K562 (cell line): ENCODE measurements at regions not wholly inside any gene's neighbourhood (a gene's known extent, or its start where the extent isn't known, plus 50 kb on each side); places are given as distances from the start of the nearest gene placed in this dataset.

ENCODE experiments used
- ATAC-seq: fragments of 200-7000 bp; cut with Tn5 transposase; 3 replicates; pipeline ENCODE4 v1.9.1; 2020; ENCODE audit warnings: moderate library complexity
- BruUV-seq: library from RNA; stranded (reverse); fragments of 400-500 nt; replicated peaks from 2 replicates; lab custom pipeline; 2021; lab: Mats Ljungman, UMichigan
- CTCF ChIA-PET: fragments of 300-600 bp; formaldehyde crosslinking; extraction: SDS; loops from one replicate; lab custom pipeline; 2021; ENCODE audit warnings: low intra/inter-chr PET ratio; lab: Yijun Ruan, JAX
- POLR2A ChIA-PET: fragments of 300-600, 350-650 bp; sonication (Branson Sonifier 250); formaldehyde crosslinking; extraction: SDS; loops from one replicate; lab custom pipeline; 2021; ENCODE audit warnings: antibody characterized with exemption, inconsistent platforms; lab: Yijun Ruan, JAX
- DNase-seq, 4 experiments: peaks; one replicate each; pipeline versions ENCODE4 v3.0.0 to v3.0.0-alpha.2; 2011 to 2018; ENCODE audit warnings: low spot score in 3 of 4, mixed read lengths in 3 of 4; ENCODE audit errors: extremely low read depth in 1 of 4
- FAIRE-seq: peaks from 2 replicates; lab custom pipeline; 2011; peaks lifted over from hg19 to GRCh38; lab: Jason Lieb, UNC
- H2AFZ ChIP-seq: 2 replicates; pipeline ENCODE4 v1.6.0; 2011; ENCODE audit warnings: low read depth, low read length, control low read depth, inconsistent platforms
- H3K27ac ChIP-seq: fragments of 200-600 bp; 3 replicates; pipeline ENCODE4 v1.8.0; 2011; ENCODE audit warnings: low read depth, mild to moderate bottlenecking, control low read depth, inconsistent platforms, low read length, moderate library complexity, mixed read lengths; ENCODE audit errors: extremely low read depth
- H3K27me3 ChIP-seq, 2 experiments: fragments of 300-600 bp in 1 of 2; 2 replicates in 1 of 2; 3 replicates in 1 of 2; pipeline versions ENCODE4 v1.6.0 to v1.8.0; 2011; ENCODE audit warnings: inconsistent platforms in 2 of 2, low read length in 2 of 2, mild to moderate bottlenecking in 1 of 2, mixed read lengths in 1 of 2, moderate library complexity in 1 of 2; ENCODE audit not compliant: control insufficient read depth in 2 of 2, insufficient read depth in 2 of 2
- H3K36me3 ChIP-seq: fragments of 300-600 bp; 3 replicates; pipeline ENCODE4 v1.8.0; 2011; ENCODE audit warnings: mild to moderate bottlenecking, low read length, inconsistent platforms; ENCODE audit not compliant: control insufficient read depth, insufficient read depth
- H3K4me1 ChIP-seq, 2 experiments: fragments of 200-600 bp in 1 of 2; replicated peaks in 1 of 2; 2 replicates in 1 of 2; 3 replicates in 1 of 2; pipeline versions ENCODE4 v1.5.1 to v1.8.0; 2011; ENCODE audit warnings: inconsistent platforms in 2 of 2, low read length in 2 of 2, mild to moderate bottlenecking in 1 of 2, mixed read lengths in 1 of 2, moderate library complexity in 1 of 2; ENCODE audit not compliant: control insufficient read depth in 2 of 2, insufficient read depth in 2 of 2
- H3K4me2 ChIP-seq: 2 replicates; pipeline ENCODE4 v1.6.1; 2011; ENCODE audit warnings: low read length, control low read depth, inconsistent platforms, mixed read lengths; ENCODE audit not compliant: insufficient read depth
- H3K4me3 ChIP-seq: fragments of 200-600 bp; sonication (generic), shearing (Covaris generic); 2 replicates; pipeline ENCODE4 v1.5.1; 2016; ENCODE audit warnings: control low read depth, inconsistent platforms
- H3K79me2 ChIP-seq: fragments of 200-600 bp; 3 replicates; pipeline ENCODE4 v1.8.0; 2011; ENCODE audit warnings: low read length, inconsistent platforms; ENCODE audit not compliant: control insufficient read depth, insufficient read depth
- H3K9ac ChIP-seq, 2 experiments: 2 replicates each; pipeline versions ENCODE4 v1.6.0 to v1.6.1; 2011; ENCODE audit warnings: low read depth in 2 of 2, low read length in 2 of 2, control low read depth in 1 of 2, inconsistent platforms in 1 of 2, mild to moderate bottlenecking in 1 of 2, mixed read lengths in 1 of 2; ENCODE audit not compliant: insufficient read depth in 1 of 2
- H3K9me1 ChIP-seq: one replicate; pipeline ENCODE4 v1.6.0; 2011; ENCODE audit warnings: inconsistent platforms, mild to moderate bottlenecking, low read length, moderate library complexity; ENCODE audit not compliant: control insufficient read depth, insufficient read depth
- H3K9me3 ChIP-seq: replicated peaks from 2 replicates; pipeline ENCODE4 v1.5.1; 2011; ENCODE audit warnings: low read depth, low read length, inconsistent platforms; ENCODE audit not compliant: control insufficient read depth, insufficient read depth
- H4K20me1 ChIP-seq: replicated peaks from 2 replicates; pipeline ENCODE4 v1.6.1; 2011; ENCODE audit warnings: low read length, inconsistent platforms, mixed read lengths; ENCODE audit not compliant: control insufficient read depth, insufficient read depth
- DDX20 ChIP-seq: fragments of 450-650 bp; IDR thresholded peaks from 2 replicates; pipeline ENCODE4 v1.6.1; 2016; ENCODE audit warnings: missing genetic modification characterization, low read depth, mild to moderate bottlenecking, missing compliant biosample characterization, moderate library complexity
- ESRRB ChIP-seq: fragments of 250-450 bp; sonication (Bioruptor Pico); IDR thresholded peaks from 2 replicates; pipeline ENCODE4 v1.5.0; 2020; ENCODE audit warnings: mild to moderate bottlenecking, moderate library complexity, borderline replicate concordance
- GATA2 ChIP-seq: sonication (generic); formaldehyde crosslinking; IDR thresholded peaks from 2 replicates; pipeline ENCODE4 v1.4.0; 2020; ENCODE audit warnings: mild to moderate bottlenecking, missing genetic modification reagents
- HLTF ChIP-seq: fragments of 450-650 bp; IDR thresholded peaks from 2 replicates; pipeline ENCODE4 v1.6.1; 2016
- HNRNPLL ChIP-seq: fragments of 200-400 bp; formaldehyde crosslinking; IDR thresholded peaks from 2 replicates; pipeline ENCODE4 v1.6.1; 2017; ENCODE audit warnings: low read length, low read depth, mild to moderate bottlenecking; ENCODE audit not compliant: poor library complexity, severe bottlenecking
- NCOA4 ChIP-seq: fragments of 450-650 bp; IDR thresholded peaks from 2 replicates; pipeline ENCODE4 v1.6.1; 2018; ENCODE audit warnings: mild to moderate bottlenecking; ENCODE audit not compliant: partially characterized antibody
- NCOR1 ChIP-seq: fragments of 450-650 bp; IDR thresholded peaks from 2 replicates; pipeline ENCODE4 v1.6.1; 2016; ENCODE audit warnings: mild to moderate bottlenecking, moderate library complexity
- NR2C2 ChIP-seq, 2 experiments: fragments of 200-800 bp in 1 of 2; sonication (Bioruptor generic) in 1 of 2; sonication (generic) in 1 of 2; formaldehyde crosslinking in 1 of 2; IDR thresholded peaks; 2 replicates each; pipeline versions ENCODE4 v1.6.1 to v1.8.0; 2016 to 2022; ENCODE audit warnings: mild to moderate bottlenecking in 1 of 2, missing compliant biosample characterization in 1 of 2, missing genetic modification characterization in 1 of 2, missing genetic modification reagents in 1 of 2
- PHB ChIP-seq: fragments of 250-450 bp; sonication (Bioruptor Pico); IDR thresholded peaks from 2 replicates; pipeline ENCODE4 v1.5.0; 2021
- TAF7 ChIP-seq: fragments of 450-650 bp; IDR thresholded peaks from 2 replicates; pipeline ENCODE4 v1.6.1; 2016; ENCODE audit warnings: missing genetic modification characterization, missing compliant biosample characterization
- TFAM ChIP-seq: fragments of 250-450 bp; sonication (Bioruptor Pico); conservative IDR thresholded peaks from 2 replicates; pipeline ENCODE4 v1.5.0; 2021; ENCODE audit warnings: mild to moderate bottlenecking, moderate library complexity
- U2AF1 ChIP-seq: fragments of 200-400 bp; formaldehyde crosslinking; optimal IDR thresholded peaks from 2 replicates; pipeline ENCODE3; 2017; ENCODE audit warnings: mild to moderate bottlenecking, low read depth, low read length, moderate library complexity
- ZFPM2 ChIP-seq: fragments of 250-450 bp; sonication (Bioruptor Pico); IDR thresholded peaks from 2 replicates; pipeline ENCODE4 v1.5.1; 2022; ENCODE audit warnings: mild to moderate bottlenecking
- ZNF253 ChIP-seq: fragments of 250-450 bp; sonication (Bioruptor Pico); conservative IDR thresholded peaks from 2 replicates; pipeline ENCODE4 v1.6.1; 2021; ENCODE audit warnings: mild to moderate bottlenecking
- WGBS: fragments of 100-300 bp; shearing (Covaris generic); methylation state at CpG from one replicate; pipeline ENCODE4 v1.1.6; 2016; ENCODE audit warnings: low coverage, mixed read lengths; ENCODE audit not compliant: insufficient coverage; ENCODE audit errors: missing lambda C conversion rate; 5-methylcytosine and 5-hydroxymethylcytosine counted together
- in situ Hi-C: fragments of 300-500 bp; cut with MboI; formaldehyde crosslinking; loops from 4 replicates; pipeline ENCODE4 v1.15.0; 2018; ENCODE audit warnings: inconsistent platforms, mixed read lengths
- intact Hi-C: fragments of 100-400 bp; cut with micrococcal nuclease; formaldehyde crosslinking; loops from 2 replicates; pipeline ENCODE4 v1.14.2; 2022
- TF ChIP-seq, protein P1 (sequence below): fragments of 450-650 bp; formaldehyde crosslinking; IDR thresholded peaks from 2 replicates; pipeline ENCODE4 v1.4.0; 2022; ENCODE audit warnings: mild to moderate bottlenecking, moderate library complexity
- TF ChIP-seq, protein P2 (sequence below): IDR thresholded peaks from 2 replicates; pipeline ENCODE4 v1.6.1; 2011; ENCODE audit warnings: borderline replicate concordance, low read depth, mild to moderate bottlenecking, moderate library complexity, low read length; ENCODE audit not compliant: insufficient read depth, poor library complexity, severe bottlenecking
- TF ChIP-seq, protein P3 (sequence below): fragments of 250-450 bp; sonication (Bioruptor Pico); IDR thresholded peaks from 2 replicates; pipeline ENCODE4 v1.8.0; 2021; ENCODE audit warnings: moderate library complexity, mild to moderate bottlenecking, inconsistent platforms

DNA sequence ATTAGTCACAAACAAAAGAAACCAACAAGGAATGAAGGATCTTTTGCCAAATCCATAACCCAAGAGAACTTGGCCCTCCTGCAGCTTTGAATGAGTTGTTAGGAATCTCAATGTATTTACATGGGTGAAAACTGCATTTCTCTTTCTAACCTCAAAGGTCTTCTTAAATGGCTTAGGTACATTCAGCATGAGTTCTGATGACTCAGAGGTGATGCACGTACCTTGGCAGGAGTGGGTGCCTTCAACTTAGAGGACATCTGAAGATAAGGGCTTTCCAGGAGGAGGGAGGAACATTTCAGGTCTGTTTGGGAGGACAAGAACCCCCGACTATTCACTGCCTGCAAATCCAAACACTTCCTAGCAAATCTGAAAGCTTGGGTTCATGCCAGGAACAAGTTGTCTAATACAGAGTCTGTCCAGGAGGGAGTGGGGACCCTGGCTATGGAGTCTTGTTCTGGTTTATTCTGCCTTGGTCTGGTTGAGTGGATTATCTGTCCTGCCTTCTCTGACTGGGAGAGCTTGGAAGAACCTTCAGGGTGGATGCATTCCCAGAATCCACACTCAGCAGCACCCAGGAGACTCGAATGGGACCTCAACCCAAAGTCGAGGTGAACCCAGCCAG lies 65.7 kb downstream of the IRX2 start (continued):
- TF ChIP-seq ESRRB (CRISPR knock-in tag) (no peak), HNRNPLL (no peak), TAF7 (tag) (no peak), TFAM (CRISPR knock-in tag) (no peak), PHB (CRISPR knock-in tag) (no peak), DDX20 (tag) (no peak)

DNA sequence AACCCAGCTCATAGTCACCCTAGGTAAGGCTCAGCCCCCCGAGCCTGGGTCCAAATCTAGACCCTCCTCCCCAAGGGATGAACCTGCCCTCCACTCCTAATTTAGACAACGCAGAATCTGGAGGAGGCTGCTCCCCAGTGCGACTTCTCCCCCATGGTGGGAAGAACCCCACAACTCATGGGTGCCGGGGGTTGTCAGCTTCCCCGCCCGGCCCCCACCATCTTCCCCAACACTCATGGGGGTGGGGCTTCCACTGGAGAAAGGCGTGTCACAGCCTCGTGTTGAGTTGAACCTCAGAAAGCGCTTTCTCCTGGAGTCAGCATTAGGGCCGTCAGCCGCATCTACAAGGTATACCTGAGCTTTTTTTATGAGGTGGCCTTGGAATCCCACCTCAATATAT lies 66.9 kb downstream of the IRX2 start:
- no peaks in the 10 kb centered on the region for H3K36me3 ChIP-seq
- H3K9me1 ChIP-seq = no peaks in the 10 kb centered on the region
- no peak overlapping the region for H3K4me3 ChIP-seq
- no peaks in the 10 kb centered on the region for H3K4me1 ChIP-seq
- no peak overlapping the region for H2AFZ ChIP-seq
- no peak overlapping the region for H3K27ac ChIP-seq
- no peak overlapping the region for H3K9ac ChIP-seq
- H3K9me3 ChIP-seq = no peaks in the 10 kb centered on the region
- H3K79me2 ChIP-seq = no peaks in the 10 kb centered on the region
- DNase-seq (no peak), FAIRE-seq (no peak), ATAC-seq (no peak)
- BruUV-seq = no TSS peak
- in situ Hi-C loops = no loop called here
- no peak overlapping the region for H3K4me2 ChIP-seq
- intact Hi-C loops = no loop called here
- peaks cover 0 to 27% of the 10 kb centered on the region in 2 experiments; a peak in 2 of 5 replicates for H3K27me3 ChIP-seq
- H4K20me1 ChIP-seq = 0 out of 2 replicates have a peak, but pooled peaks cover 5% of the 10 kb centered on the region
- ChIA-PET CTCF (no interaction called here), POLR2A (no interaction called here)
- 0% methylated on average over 11 of the region's 11 CpGs for WGBS
- TF ChIP-seq, protein P1, sequence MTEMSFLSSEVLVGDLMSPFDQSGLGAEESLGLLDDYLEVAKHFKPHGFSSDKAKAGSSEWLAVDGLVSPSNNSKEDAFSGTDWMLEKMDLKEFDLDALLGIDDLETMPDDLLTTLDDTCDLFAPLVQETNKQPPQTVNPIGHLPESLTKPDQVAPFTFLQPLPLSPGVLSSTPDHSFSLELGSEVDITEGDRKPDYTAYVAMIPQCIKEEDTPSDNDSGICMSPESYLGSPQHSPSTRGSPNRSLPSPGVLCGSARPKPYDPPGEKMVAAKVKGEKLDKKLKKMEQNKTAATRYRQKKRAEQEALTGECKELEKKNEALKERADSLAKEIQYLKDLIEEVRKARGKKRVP (CRISPR knock-in tag) = no peak
- TF ChIP-seq, protein P2, sequence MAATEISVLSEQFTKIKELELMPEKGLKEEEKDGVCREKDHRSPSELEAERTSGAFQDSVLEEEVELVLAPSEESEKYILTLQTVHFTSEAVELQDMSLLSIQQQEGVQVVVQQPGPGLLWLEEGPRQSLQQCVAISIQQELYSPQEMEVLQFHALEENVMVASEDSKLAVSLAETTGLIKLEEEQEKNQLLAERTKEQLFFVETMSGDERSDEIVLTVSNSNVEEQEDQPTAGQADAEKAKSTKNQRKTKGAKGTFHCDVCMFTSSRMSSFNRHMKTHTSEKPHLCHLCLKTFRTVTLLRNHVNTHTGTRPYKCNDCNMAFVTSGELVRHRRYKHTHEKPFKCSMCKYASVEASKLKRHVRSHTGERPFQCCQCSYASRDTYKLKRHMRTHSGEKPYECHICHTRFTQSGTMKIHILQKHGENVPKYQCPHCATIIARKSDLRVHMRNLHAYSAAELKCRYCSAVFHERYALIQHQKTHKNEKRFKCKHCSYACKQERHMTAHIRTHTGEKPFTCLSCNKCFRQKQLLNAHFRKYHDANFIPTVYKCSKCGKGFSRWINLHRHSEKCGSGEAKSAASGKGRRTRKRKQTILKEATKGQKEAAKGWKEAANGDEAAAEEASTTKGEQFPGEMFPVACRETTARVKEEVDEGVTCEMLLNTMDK = no peak
- TF ChIP-seq NCOA4 (no peak), NR2C2 (CRISPR knock-in tag; IDR thresholded peaks at IDR 0.05) (no peak), NR2C2 (tag; IDR thresholded peaks at IDR 0.05) (no peak), ZNF253 (CRISPR knock-in tag) (no peak), U2AF1 (no peak), NCOR1 (no peak), ZFPM2 (CRISPR knock-in tag) (no peak), HLTF (no peak), GATA2 (no peak)
- TF ChIP-seq, protein P3, sequence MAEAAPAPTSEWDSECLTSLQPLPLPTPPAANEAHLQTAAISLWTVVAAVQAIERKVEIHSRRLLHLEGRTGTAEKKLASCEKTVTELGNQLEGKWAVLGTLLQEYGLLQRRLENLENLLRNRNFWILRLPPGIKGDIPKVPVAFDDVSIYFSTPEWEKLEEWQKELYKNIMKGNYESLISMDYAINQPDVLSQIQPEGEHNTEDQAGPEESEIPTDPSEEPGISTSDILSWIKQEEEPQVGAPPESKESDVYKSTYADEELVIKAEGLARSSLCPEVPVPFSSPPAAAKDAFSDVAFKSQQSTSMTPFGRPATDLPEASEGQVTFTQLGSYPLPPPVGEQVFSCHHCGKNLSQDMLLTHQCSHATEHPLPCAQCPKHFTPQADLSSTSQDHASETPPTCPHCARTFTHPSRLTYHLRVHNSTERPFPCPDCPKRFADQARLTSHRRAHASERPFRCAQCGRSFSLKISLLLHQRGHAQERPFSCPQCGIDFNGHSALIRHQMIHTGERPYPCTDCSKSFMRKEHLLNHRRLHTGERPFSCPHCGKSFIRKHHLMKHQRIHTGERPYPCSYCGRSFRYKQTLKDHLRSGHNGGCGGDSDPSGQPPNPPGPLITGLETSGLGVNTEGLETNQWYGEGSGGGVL (CRISPR knock-in tag) = no peak
